ENCODE measurements at regions not wholly inside any gene's neighbourhood (a gene's known extent, or its start where the extent isn't known, plus 50 kb on each side); places are given as distances from the start of the nearest gene placed in this dataset.

DNA sequence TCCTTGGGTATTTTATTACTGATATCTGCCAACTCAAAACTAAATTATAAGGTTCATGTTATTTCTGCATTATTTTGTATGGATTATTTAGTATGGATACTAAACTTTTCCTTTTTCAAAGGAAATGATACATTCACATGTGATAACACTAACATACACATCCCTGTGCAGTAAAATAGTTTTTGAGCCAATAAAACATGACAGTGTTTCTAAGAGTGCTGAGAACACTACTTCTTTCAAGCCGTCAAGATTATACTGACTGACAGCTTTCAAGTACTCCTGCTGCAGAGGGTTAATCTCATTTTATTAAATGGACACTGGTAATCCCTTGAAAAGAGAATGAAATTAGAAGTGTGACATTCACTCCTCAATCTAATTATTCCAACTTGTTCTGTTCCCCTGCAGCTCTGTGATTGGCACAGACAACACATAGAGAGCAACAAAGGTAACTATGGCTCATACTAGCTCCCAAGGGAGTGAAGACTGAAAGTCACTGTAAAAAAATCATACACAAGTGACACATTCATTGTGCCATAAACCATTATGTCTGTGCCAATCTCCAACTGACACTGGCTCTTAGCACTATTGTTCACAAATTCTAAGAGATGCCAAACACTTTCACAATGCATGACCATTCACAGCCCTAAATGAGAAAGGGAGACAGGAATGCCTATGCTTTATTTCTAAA is 468.6 kb downstream of the SHQ1 start:
- TF ChIP-seq, protein P1, sequence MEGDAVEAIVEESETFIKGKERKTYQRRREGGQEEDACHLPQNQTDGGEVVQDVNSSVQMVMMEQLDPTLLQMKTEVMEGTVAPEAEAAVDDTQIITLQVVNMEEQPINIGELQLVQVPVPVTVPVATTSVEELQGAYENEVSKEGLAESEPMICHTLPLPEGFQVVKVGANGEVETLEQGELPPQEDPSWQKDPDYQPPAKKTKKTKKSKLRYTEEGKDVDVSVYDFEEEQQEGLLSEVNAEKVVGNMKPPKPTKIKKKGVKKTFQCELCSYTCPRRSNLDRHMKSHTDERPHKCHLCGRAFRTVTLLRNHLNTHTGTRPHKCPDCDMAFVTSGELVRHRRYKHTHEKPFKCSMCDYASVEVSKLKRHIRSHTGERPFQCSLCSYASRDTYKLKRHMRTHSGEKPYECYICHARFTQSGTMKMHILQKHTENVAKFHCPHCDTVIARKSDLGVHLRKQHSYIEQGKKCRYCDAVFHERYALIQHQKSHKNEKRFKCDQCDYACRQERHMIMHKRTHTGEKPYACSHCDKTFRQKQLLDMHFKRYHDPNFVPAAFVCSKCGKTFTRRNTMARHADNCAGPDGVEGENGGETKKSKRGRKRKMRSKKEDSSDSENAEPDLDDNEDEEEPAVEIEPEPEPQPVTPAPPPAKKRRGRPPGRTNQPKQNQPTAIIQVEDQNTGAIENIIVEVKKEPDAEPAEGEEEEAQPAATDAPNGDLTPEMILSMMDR (IDR thresholded peaks at IDR 0.05), result no peak

GRCh38 chr3:72378287-72378686 is 470.0 kb downstream of the SHQ1 start:
- TF ChIP-seq, protein P1 (IDR thresholded peaks at IDR 0.05), result no peak

DNA sequence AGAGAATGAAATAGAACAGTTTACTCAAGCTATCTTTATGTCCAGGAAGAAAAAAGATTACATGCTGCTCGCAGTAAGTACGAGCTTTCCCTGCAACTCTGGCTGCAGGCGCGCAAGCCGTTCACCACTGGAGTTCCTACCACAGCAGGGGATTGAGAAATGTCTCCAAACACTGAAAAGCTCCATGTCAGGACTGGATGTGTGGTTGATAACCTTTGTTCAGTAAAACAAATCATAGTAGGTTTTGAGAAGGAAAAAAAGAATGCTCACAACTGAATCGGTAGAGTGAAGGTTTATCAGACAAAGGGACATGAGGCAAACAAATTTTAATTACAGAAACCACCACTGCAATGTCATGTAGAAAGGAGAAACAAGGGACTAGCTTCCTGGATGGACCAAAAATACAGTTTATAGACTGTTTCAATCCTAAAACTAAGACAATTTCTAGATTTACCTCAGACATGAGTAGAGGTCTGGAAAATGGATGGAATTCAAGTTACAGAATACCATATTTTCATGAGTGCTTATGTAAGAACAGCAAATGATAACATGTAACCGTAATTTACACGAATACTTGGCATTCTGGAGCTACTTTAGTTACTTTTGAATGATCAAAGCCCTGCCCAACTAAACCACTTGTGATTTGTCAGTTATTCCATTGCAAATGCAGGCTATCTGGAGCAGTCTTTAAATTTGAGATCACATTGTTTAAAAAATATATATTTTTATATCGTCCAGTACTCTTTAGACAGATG is 471.1 kb downstream of the SHQ1 start:
- TF ChIP-seq, protein P1 (IDR thresholded peaks at IDR 0.05), result no peak

GRCh38 chr3:72375237-72376076 is 472.8 kb downstream of the SHQ1 start:
- TF ChIP-seq, protein P1 (IDR thresholded peaks at IDR 0.05), result no peak

- TF ChIP-seq, protein P1 (IDR thresholded peaks at IDR 0.05), result no peak
Observed at GRCh38 chr3:72373139-72373538, 475.1 kb downstream of the SHQ1 start.

DNA sequence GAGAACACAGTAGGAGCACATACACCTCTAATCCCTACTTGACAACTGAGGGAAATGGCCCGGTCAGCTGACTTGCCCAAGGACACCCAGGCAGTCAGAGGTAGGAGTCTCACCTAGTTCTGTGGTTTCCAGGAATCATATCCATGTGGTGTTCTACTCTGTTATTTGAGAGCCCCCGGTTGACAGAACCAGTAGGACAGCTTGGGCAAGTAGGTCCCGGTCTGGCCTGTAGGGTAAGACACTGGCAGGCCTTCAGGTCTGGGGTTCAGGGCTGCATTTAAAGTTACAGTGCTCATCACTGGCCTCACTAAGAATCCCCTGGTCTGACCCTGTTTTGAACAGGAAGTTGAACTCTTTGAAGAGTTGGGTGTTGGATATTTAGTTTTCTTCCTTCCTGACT is 476.1 kb downstream of the SHQ1 start:
- TF ChIP-seq, protein P1 (IDR thresholded peaks at IDR 0.05), result no peak

DNA sequence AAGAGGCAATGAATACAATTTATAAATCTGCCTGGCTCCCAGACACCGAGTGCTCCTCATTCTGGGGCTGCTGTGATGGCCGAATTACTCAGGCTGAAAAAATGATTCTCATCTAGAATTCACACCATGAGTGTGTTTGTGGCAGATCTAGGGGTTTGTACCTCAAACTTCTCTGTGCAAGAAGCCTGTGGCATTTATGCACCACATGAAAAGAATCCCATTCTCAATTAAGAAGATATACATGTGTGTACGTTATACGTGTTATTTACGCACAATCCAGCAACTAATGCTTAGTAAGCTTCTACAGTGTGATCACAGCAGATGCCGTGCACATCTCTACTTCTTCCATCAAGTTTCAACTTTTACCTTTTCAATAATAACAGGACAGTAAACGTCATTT is 476.8 kb downstream of the SHQ1 start:
- TF ChIP-seq, protein P1 (IDR thresholded peaks at IDR 0.05), result no peak
